ENCODE measurements at regions not wholly inside any gene's neighbourhood (a gene's known extent, or its start where the extent isn't known, plus 50 kb on each side); places are given as distances from the start of the nearest gene placed in this dataset.

DNA sequence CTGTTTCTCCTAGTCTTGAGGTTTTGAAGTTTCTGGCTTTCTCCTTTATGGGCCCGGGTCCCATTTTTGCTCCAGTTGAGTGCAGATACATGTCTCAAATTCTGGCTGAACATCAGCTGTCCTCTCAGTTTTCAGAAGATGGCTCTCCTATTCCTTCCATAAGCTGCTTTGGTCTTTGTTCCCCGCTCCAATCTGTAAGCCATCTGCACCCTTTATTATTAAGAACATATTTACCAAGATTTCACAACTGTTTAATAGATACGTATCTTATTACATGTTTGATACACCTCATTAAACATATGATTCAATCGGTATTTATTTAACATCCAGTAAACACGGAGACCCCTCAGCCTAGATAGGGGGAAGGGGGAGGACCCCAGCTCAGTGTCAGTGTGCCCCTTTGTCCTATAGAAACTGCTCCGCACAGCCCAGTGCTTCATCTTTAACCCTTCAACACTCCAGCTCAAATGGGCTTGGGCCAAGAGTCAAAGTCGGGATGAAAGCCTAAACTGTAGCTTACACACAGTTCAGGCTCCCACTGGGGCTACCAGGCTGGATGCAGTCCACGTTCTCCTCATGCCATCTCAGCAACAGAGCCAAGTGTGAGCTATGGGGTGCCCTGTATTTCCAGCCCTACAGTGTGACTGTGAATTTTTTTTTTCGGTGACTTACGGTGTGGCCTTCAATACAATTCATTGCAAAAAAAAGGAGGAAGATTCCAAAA, 166.0 kb upstream of the ZFHX3 start:
- H3K27ac ChIP-seq, result no peak overlapping the region
- H3K4me2 ChIP-seq (ENCODE audit: low read length), result no peak overlapping the region
- H3K9ac ChIP-seq, result no peak overlapping the region
- no peaks in the 10 kb centered on the region for H3K79me2 ChIP-seq
- no peaks in the 10 kb centered on the region for H3K36me3 ChIP-seq (ENCODE audit: control insufficient read depth, insufficient read depth, low read length)
- no peaks in the 10 kb centered on the region for H3K4me1 ChIP-seq
- H3K9me3 ChIP-seq (ENCODE audit: control insufficient read depth, low read length), result no peaks in the 10 kb centered on the region
- H2AFZ ChIP-seq, result no peak overlapping the region
- TF ChIP-seq CTCF (IDR thresholded peaks at IDR 0.05), result no peak
- no peak overlapping the region for H3K4me3 ChIP-seq (ENCODE audit: low read depth, low read length)
- H3K27me3 ChIP-seq (ENCODE audit: control insufficient read depth, insufficient read depth, low read length), result no peaks in the 10 kb centered on the region

- Histone ChIP-seq H2AFZ (no peak overlapping the region), H3K4me2 (ENCODE audit: low read length) (no peak overlapping the region), H3K27ac (no peak overlapping the region), H3K36me3 (ENCODE audit: control insufficient read depth, insufficient read depth, low read length) (no peaks in the 10 kb centered on the region), H3K79me2 (no peaks in the 10 kb centered on the region), H3K9me3 (ENCODE audit: control insufficient read depth, low read length) (no peaks in the 10 kb centered on the region), H3K4me3 (ENCODE audit: low read depth, low read length) (no peak overlapping the region), H3K9ac (no peak overlapping the region), H3K27me3 (ENCODE audit: control insufficient read depth, insufficient read depth, low read length) (no peaks in the 10 kb centered on the region), H3K4me1 (no peaks in the 10 kb centered on the region)
- TF ChIP-seq CTCF (IDR thresholded peaks at IDR 0.05), result no peak
Measured at GRCh38 chr16:73212431-73212830, 164.5 kb upstream of the ZFHX3 start.

- H3K36me3 ChIP-seq (ENCODE audit: control insufficient read depth, insufficient read depth, low read length), result no peaks in the 10 kb centered on the region
- no peak overlapping the region for H3K27ac ChIP-seq
- no peak overlapping the region for H3K4me3 ChIP-seq (ENCODE audit: low read depth, low read length)
- TF ChIP-seq CTCF (IDR thresholded peaks at IDR 0.05), result no peak
- H2AFZ ChIP-seq, result no peak overlapping the region
- H3K9me3 ChIP-seq (ENCODE audit: control insufficient read depth, low read length), result no peaks in the 10 kb centered on the region
- H3K27me3 ChIP-seq (ENCODE audit: control insufficient read depth, insufficient read depth, low read length), result no peaks in the 10 kb centered on the region
- H3K4me1 ChIP-seq, result no peaks in the 10 kb centered on the region
- H3K79me2 ChIP-seq, result no peaks in the 10 kb centered on the region
- H3K4me2 ChIP-seq (ENCODE audit: low read length), result no peak overlapping the region
- H3K9ac ChIP-seq, result no peak overlapping the region
Measured at GRCh38 chr16:73210686-73211085, 162.8 kb upstream of the ZFHX3 start.

DNA sequence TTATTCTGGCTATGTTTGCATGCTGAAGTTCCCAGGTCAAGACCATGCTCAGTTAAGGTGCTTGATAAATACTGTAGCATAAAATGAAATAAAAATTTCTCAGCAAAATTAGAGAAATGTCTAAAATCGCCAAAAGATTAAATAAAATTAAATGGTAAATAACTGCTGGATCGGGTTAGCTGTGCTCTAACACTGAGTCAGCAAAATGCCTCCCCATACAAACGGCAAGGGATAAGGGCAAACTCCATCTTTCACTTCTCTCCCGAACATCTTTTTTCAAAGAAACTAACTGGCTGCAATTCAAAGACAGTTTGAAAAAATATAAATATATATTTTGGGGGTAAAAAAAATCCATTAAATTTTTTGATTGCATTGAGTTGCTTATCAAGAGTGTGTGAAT, 162.2 kb upstream of the ZFHX3 start:
- H2AFZ ChIP-seq, result no peak overlapping the region
- no peaks in the 10 kb centered on the region for H3K27me3 ChIP-seq (ENCODE audit: control insufficient read depth, insufficient read depth, low read length)
- no peak overlapping the region for H3K4me3 ChIP-seq (ENCODE audit: low read depth, low read length)
- TF ChIP-seq CTCF (IDR thresholded peaks at IDR 0.05), result no peak
- no peak overlapping the region for H3K4me2 ChIP-seq (ENCODE audit: low read length)
- no peak overlapping the region for H3K9ac ChIP-seq
- no peaks in the 10 kb centered on the region for H3K4me1 ChIP-seq
- no peaks in the 10 kb centered on the region for H3K36me3 ChIP-seq (ENCODE audit: control insufficient read depth, insufficient read depth, low read length)
- no peaks in the 10 kb centered on the region for H3K79me2 ChIP-seq
- no peak overlapping the region for H3K27ac ChIP-seq
- no peaks in the 10 kb centered on the region for H3K9me3 ChIP-seq (ENCODE audit: control insufficient read depth, low read length)

- Histone ChIP-seq H3K79me2 (no peaks in the 10 kb centered on the region), H3K9me3 (ENCODE audit: control insufficient read depth, low read length) (no peaks in the 10 kb centered on the region), H3K36me3 (ENCODE audit: control insufficient read depth, insufficient read depth, low read length) (no peaks in the 10 kb centered on the region), H3K9ac (no peak overlapping the region), H3K4me3 (ENCODE audit: low read depth, low read length) (no peak overlapping the region), H3K4me2 (ENCODE audit: low read length) (no peak overlapping the region), H3K27ac (no peak overlapping the region), H2AFZ (no peak overlapping the region), H3K27me3 (ENCODE audit: control insufficient read depth, insufficient read depth, low read length) (no peaks in the 10 kb centered on the region), H3K4me1 (no peaks in the 10 kb centered on the region)
- TF ChIP-seq CTCF (IDR thresholded peaks at IDR 0.05), result no peak
Measured at GRCh38 chr16:73209190-73209589, 161.3 kb upstream of the ZFHX3 start.
